ENCODE measurements at regions not wholly inside any gene's neighbourhood (a gene's known extent, or its start where the extent isn't known, plus 50 kb on each side); places are given as distances from the start of the nearest gene placed in this dataset.

- TF ChIP-seq CTCF (IDR thresholded peaks at IDR 0.05; ENCODE audit: low read depth, low read length, missing control alignments), result no peak
- Histone ChIP-seq H3K27me3 (replicated peaks) (no peaks in the 10 kb centered on the region), H3K4me3 (ENCODE audit: low read depth, low read length) (no peak overlapping the region), H3K36me3 (replicated peaks) (no peaks in the 10 kb centered on the region), H3K27ac (no peak overlapping the region)
- no peak for DNase-seq
- in situ Hi-C loops (cut with HindIII; ENCODE audit: low pct_ligation_motif_present, low sequenced_read_pairs), result no loop called here
Measured at GRCh38 chr1:4546911-4547310, 107.5 kb upstream of the AJAP1 start.

GRCh38 chr1:4549930-4550329 lies 104.5 kb upstream of the AJAP1 start:
- H3K36me3 ChIP-seq (replicated peaks), result no peaks in the 10 kb centered on the region
- in situ Hi-C loops (cut with HindIII; ENCODE audit: low pct_ligation_motif_present, low sequenced_read_pairs), result no loop called here
- H3K4me3 ChIP-seq (ENCODE audit: low read depth, low read length), result no peak overlapping the region
- no peak for DNase-seq
- H3K27me3 ChIP-seq (replicated peaks), result no peaks in the 10 kb centered on the region
- no peak for TF ChIP-seq CTCF (IDR thresholded peaks at IDR 0.05; ENCODE audit: low read depth, low read length, missing control alignments)
- H3K27ac ChIP-seq, result no peak overlapping the region

- no peaks in the 10 kb centered on the region for H3K27me3 ChIP-seq (replicated peaks)
- H3K4me3 ChIP-seq (ENCODE audit: low read depth, low read length), result no peak overlapping the region
- TF ChIP-seq CTCF (IDR thresholded peaks at IDR 0.05; ENCODE audit: low read depth, low read length, missing control alignments), result no peak
- H3K27ac ChIP-seq, result no peak overlapping the region
- DNase-seq, result no peak
- in situ Hi-C loops (cut with HindIII; ENCODE audit: low pct_ligation_motif_present, low sequenced_read_pairs), result no loop called here
- no peaks in the 10 kb centered on the region for H3K36me3 ChIP-seq (replicated peaks)
Measured at GRCh38 chr1:4550941-4551340, 103.5 kb upstream of the AJAP1 start.

- no peak for DNase-seq
- in situ Hi-C loops (cut with HindIII; ENCODE audit: low pct_ligation_motif_present, low sequenced_read_pairs), result no loop called here
- Histone ChIP-seq H3K27ac (no peak overlapping the region), H3K27me3 (replicated peaks) (no peaks in the 10 kb centered on the region), H3K4me3 (ENCODE audit: low read depth, low read length) (no peak overlapping the region), H3K36me3 (replicated peaks) (no peaks in the 10 kb centered on the region)
- no peak for TF ChIP-seq CTCF (IDR thresholded peaks at IDR 0.05; ENCODE audit: low read depth, low read length, missing control alignments)
Measured at GRCh38 chr1:4551706-4552105, 102.7 kb upstream of the AJAP1 start.

GRCh38 chr1:4553761-4554160 lies 100.6 kb upstream of the AJAP1 start:
- DNase-seq, result no peak
- no peaks in the 10 kb centered on the region for H3K36me3 ChIP-seq (replicated peaks)
- H3K4me3 ChIP-seq (ENCODE audit: low read depth, low read length), result no peak overlapping the region
- H3K27ac ChIP-seq, result no peak overlapping the region
- no peaks in the 10 kb centered on the region for H3K27me3 ChIP-seq (replicated peaks)
- TF ChIP-seq CTCF (IDR thresholded peaks at IDR 0.05; ENCODE audit: low read depth, low read length, missing control alignments), result no peak
- in situ Hi-C loops (cut with HindIII; ENCODE audit: low pct_ligation_motif_present, low sequenced_read_pairs), result no loop called here

- Histone ChIP-seq H3K36me3 (replicated peaks) (no peaks in the 10 kb centered on the region), H3K27ac (no peak overlapping the region), H3K27me3 (replicated peaks) (no peaks in the 10 kb centered on the region), H3K4me3 (ENCODE audit: low read depth, low read length) (no peak overlapping the region)
- in situ Hi-C loops (cut with HindIII; ENCODE audit: low pct_ligation_motif_present, low sequenced_read_pairs), result no loop called here
- no peak for TF ChIP-seq CTCF (IDR thresholded peaks at IDR 0.05; ENCODE audit: low read depth, low read length, missing control alignments)
- DNase-seq, result no peak
Measured at GRCh38 chr1:4554271-4554865, 100.0 kb upstream of the AJAP1 start.

Measured in brain microvascular endothelial cell (primary cell).